CD4-positive, alpha-beta T cell treated with Interleukin-4 for 1 hour (primary cell): ENCODE measurements at regions not wholly inside any gene's neighbourhood (a gene's known extent, or its start where the extent isn't known, plus 50 kb on each side); places are given as distances from the start of the nearest gene placed in this dataset.

Experiments used
- DNase-seq, 2 donors: peaks; one replicate each; pipeline ENCODE4 v3.0.0-alpha.2; 2020 to 2022

GRCh38 chr11:16430674-16431073 lies 74.3 kb upstream of the SOX6 start:
- no peak for DNase-seq

GRCh38 chr11:16421826-16422225 lies 65.5 kb upstream of the SOX6 start:
- DNase-seq, result no peak

- no peak for DNase-seq
Observed at GRCh38 chr11:16418428-16419097, 62.2 kb upstream of the SOX6 start.

- DNase-seq, result no peak
Observed at GRCh38 chr11:16412525-16413172, 56.3 kb upstream of the SOX6 start.

GRCh38 chr11:16410479-16410878 lies 54.1 kb upstream of the SOX6 start:
- DNase-seq, result no peak

GRCh38 chr11:16408619-16409018 lies 52.3 kb upstream of the SOX6 start:
- DNase-seq, result no peak

GRCh38 chr11:16406226-16406625 lies 49.9 kb upstream of the SOX6 start:
- DNase-seq, result no peak
